Endodermal cell (in vitro differentiated cells): ENCODE measurements at regions not wholly inside any gene's neighbourhood (a gene's known extent, or its start where the extent isn't known, plus 50 kb on each side); places are given as distances from the start of the nearest gene placed in this dataset.

Experiments used
- DNase-seq: peaks from one replicate; pipeline ENCODE4 v3.0.0-alpha.2; 2017
- H3K27ac ChIP-seq: 2 replicates; pipeline ENCODE4 v1.5.1; 2013; ENCODE audit warnings: mild to moderate bottlenecking, low read depth, low read length, moderate library complexity
- H3K27me3 ChIP-seq: 2 replicates; pipeline ENCODE4 v1.6.1; 2013; ENCODE audit warnings: mild to moderate bottlenecking, low read length, moderate library complexity; ENCODE audit not compliant: insufficient read depth, control insufficient read depth, poor library complexity, severe bottlenecking
- H3K36me3 ChIP-seq: 2 replicates; pipeline ENCODE4 v1.7.0; 2013; ENCODE audit warnings: mild to moderate bottlenecking, low read length, moderate library complexity; ENCODE audit not compliant: control insufficient read depth, insufficient read depth
- H3K4me1 ChIP-seq: one replicate; pipeline ENCODE4 v1.7.0; 2013; ENCODE audit warnings: low read length; ENCODE audit not compliant: control insufficient read depth, insufficient read depth
- H3K4me3 ChIP-seq: 2 replicates; pipeline ENCODE4 v1.5.1; 2013; ENCODE audit warnings: mild to moderate bottlenecking, low read length, moderate library complexity
- H3K9ac ChIP-seq: 2 replicates; pipeline ENCODE4 v1.6.1; 2013; ENCODE audit warnings: mild to moderate bottlenecking, low read length, moderate library complexity; ENCODE audit not compliant: poor library complexity, severe bottlenecking; ENCODE audit errors: extremely low read depth
- H3K9me3 ChIP-seq: 2 replicates; pipeline ENCODE4 v1.6.1; 2013; ENCODE audit warnings: mild to moderate bottlenecking, low read length, moderate library complexity; ENCODE audit not compliant: control insufficient read depth
- H3K27ac Mint-ChIP-seq: 2 replicates; pipeline ENCODE4 v1.8.0; 2020; ENCODE audit warnings: mixed read lengths
- H3K27me3 Mint-ChIP-seq: 2 replicates; pipeline ENCODE4 v1.8.0; 2021; ENCODE audit warnings: mild to moderate bottlenecking, mixed read lengths; ENCODE audit not compliant: insufficient read depth
- H3K36me3 Mint-ChIP-seq: 2 replicates; pipeline ENCODE4 v1.8.0; 2020; ENCODE audit warnings: low read depth, mixed read lengths
- H3K4me1 Mint-ChIP-seq: 2 replicates; pipeline ENCODE4 v1.8.0; 2020; ENCODE audit warnings: mixed read lengths
- H3K4me3 Mint-ChIP-seq: 2 replicates; pipeline ENCODE4 v1.8.0; 2020; ENCODE audit warnings: mild to moderate bottlenecking, moderate library complexity, mixed read lengths
- H3K9me3 Mint-ChIP-seq: 2 replicates; pipeline ENCODE4 v1.8.0; 2020; ENCODE audit warnings: mild to moderate bottlenecking, mixed read lengths
- WGBS, 2 experiments: methylation state at CpG; one replicate each; pipeline versions ENCODE4 v1.1.5 to v1.1.7; 2013; ENCODE audit warnings: missing lambda C conversion rate in 2 of 2, mixed read lengths in 1 of 2; ENCODE audit not compliant: insufficient coverage in 1 of 2, insufficient read length in 1 of 2; 5-methylcytosine and 5-hydroxymethylcytosine counted together
- TF ChIP-seq, protein P1 (sequence below): fragments of 200-600 bp; sonication (generic); conservative IDR thresholded peaks from 2 replicates; pipeline ENCODE4 v1.5.0; 2021; ENCODE audit warnings: antibody characterized with exemption, mild to moderate bottlenecking

DNA sequence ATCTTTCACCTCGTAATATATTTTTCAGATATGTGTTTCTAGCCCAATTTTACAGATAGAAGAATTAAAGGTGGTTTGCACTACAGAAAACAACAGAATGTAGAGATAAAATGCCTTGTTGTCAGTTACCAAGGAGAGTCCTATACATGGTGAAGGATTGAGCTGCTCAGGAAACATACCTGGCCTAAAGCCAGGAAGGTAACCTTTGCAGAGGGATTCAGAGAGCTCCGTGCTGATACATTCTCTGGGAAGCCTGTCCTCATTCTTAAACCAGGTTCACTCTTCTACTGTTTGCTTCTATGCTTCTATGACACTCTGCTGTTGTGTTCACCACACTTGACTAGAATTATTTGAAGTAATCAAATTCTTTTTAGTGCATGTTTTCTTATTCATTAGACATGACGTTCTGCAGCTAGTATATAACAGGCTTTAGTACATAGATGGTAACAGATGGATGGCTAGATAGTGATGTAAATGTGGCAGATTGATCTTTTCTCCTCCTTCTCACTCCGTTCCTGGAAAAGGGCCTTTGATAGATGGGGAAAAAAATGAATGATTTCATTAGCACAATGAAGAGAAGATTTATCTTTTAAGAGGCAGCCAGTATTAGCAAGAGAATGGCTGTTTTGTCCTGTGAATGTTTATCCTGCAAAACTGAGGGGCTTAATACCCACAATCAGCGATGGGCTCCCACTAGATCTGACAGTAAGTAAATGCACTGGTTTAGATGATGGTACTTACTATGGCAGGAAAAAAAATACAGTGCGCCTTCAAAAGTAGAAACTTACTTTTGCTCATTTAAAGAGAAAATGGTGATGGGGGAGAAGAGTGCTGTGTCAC lies 589.6 kb upstream of the FAM98A start:
- TF ChIP-seq, protein P1, sequence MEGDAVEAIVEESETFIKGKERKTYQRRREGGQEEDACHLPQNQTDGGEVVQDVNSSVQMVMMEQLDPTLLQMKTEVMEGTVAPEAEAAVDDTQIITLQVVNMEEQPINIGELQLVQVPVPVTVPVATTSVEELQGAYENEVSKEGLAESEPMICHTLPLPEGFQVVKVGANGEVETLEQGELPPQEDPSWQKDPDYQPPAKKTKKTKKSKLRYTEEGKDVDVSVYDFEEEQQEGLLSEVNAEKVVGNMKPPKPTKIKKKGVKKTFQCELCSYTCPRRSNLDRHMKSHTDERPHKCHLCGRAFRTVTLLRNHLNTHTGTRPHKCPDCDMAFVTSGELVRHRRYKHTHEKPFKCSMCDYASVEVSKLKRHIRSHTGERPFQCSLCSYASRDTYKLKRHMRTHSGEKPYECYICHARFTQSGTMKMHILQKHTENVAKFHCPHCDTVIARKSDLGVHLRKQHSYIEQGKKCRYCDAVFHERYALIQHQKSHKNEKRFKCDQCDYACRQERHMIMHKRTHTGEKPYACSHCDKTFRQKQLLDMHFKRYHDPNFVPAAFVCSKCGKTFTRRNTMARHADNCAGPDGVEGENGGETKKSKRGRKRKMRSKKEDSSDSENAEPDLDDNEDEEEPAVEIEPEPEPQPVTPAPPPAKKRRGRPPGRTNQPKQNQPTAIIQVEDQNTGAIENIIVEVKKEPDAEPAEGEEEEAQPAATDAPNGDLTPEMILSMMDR = no peak
- Histone ChIP-seq H3K27ac (no peak overlapping the region), H3K27me3 (no peaks in the 10 kb centered on the region), H3K9me3 (peaks cover 19% of the 10 kb centered on the region), H3K36me3 (no peaks in the 10 kb centered on the region), H3K9ac (no peak overlapping the region), H3K4me3 (no peak overlapping the region), H3K4me1 (no peaks in the 10 kb centered on the region)
- Mint-ChIP-seq H3K4me1 (no peaks in the 10 kb centered on the region), H3K36me3 (no peaks in the 10 kb centered on the region), H3K9me3 (peaks cover 5% of the 10 kb centered on the region), H3K27ac (no peak overlapping the region), H3K4me3 (no peak overlapping the region), H3K27me3 (no peaks in the 10 kb centered on the region)
- WGBS, 2 experiments = 79% methylated on average over 2 to 6 of the region's 6 CpGs
- no peak for DNase-seq

GRCh38 chr2:34179511-34179910 lies 580.4 kb upstream of the FAM98A start:
- Mint-ChIP-seq H3K9me3 (peaks cover 15% of the 10 kb centered on the region), H3K27me3 (peaks cover 5% of the 10 kb centered on the region), H3K4me3 (no peak overlapping the region), H3K36me3 (no peaks in the 10 kb centered on the region), H3K27ac (no peak overlapping the region), H3K4me1 (peaks cover 9% of the 10 kb centered on the region)
- H3K4me1 ChIP-seq = no peaks in the 10 kb centered on the region
- no peak overlapping the region for H3K27ac ChIP-seq
- H3K9me3 ChIP-seq = peaks cover 29% of the 10 kb centered on the region
- no peak for DNase-seq
- no peaks in the 10 kb centered on the region for H3K27me3 ChIP-seq
- no peaks in the 10 kb centered on the region for H3K36me3 ChIP-seq
- H3K4me3 ChIP-seq = no peak overlapping the region
- WGBS, 2 experiments = 86 to 94% methylated on average over 2 to 3 of the region's 3 CpGs
- TF ChIP-seq, protein P1 = no peak
- H3K9ac ChIP-seq = no peak overlapping the region

DNA sequence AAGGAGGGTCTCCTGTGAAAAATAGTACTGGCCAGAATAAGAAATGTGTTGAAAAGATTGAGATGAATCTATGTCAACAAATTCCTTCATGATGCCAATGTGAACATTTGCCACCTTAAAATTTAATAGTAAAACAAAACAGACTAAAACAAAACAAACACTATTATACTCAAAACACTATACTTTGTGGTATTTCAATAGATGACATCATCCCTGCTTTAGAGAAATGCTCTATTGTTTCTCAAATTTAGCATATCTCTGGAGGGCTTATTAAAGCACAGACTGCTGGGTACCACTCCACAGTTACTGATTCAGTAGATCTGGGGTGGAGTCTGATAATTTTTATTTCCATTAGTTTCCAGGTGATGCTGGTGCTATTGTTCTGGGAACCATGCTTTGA lies 579.4 kb upstream of the FAM98A start:
- H3K4me3 ChIP-seq = no peak overlapping the region
- peaks cover 5% of the 10 kb centered on the region for H3K27me3 Mint-ChIP-seq
- no peaks in the 10 kb centered on the region for H3K36me3 Mint-ChIP-seq
- H3K4me1 ChIP-seq = no peaks in the 10 kb centered on the region
- TF ChIP-seq, protein P1 = no peak
- no peaks in the 10 kb centered on the region for H3K27me3 ChIP-seq
- H3K9me3 Mint-ChIP-seq = peaks cover 7% of the 10 kb centered on the region
- no peak overlapping the region for H3K4me3 Mint-ChIP-seq
- H3K4me1 Mint-ChIP-seq = peaks cover 9% of the 10 kb centered on the region
- no peaks in the 10 kb centered on the region for H3K36me3 ChIP-seq
- no peak overlapping the region for H3K27ac Mint-ChIP-seq
- no peak for DNase-seq
- no peak overlapping the region for H3K9ac ChIP-seq
- H3K27ac ChIP-seq = no peak overlapping the region
- peaks cover 22% of the 10 kb centered on the region for H3K9me3 ChIP-seq
